ENCODE measurements at regions not wholly inside any gene's neighbourhood (a gene's known extent, or its start where the extent isn't known, plus 50 kb on each side); places are given as distances from the start of the nearest gene placed in this dataset.
"Not testable (repeated sequence)": the region's sequence is repeated elsewhere in the genome, so short reads cannot be mapped to it uniquely, and the experiment has no call there.

DNA sequence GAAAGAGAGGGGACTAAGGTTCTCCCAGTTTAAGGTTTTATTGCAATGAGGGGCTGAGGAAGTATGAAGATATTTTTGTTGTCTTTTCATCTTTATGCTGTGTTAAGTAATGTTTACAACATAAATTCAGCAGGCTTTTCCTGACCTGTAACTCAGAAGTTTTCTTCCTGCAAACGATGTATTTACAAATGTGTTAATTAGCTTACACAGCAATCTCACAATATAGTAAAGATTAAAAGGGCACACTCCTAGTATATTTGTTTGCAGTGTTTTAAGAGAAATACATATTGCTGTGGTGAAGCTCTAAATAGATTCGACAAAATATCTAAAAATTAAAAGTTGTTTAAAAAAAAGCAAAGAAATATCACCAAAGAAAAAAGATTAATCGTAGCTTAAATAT, 55.7 kb downstream of the OR11H12 start:
- Mint-ChIP-seq H3K9me3 (peaks cover 36% of the 10 kb centered on the region), H3K4me3 (no peak overlapping the region), H3K27ac (no peak overlapping the region), H3K27me3 (ENCODE audit: insufficient read depth) (no peaks in the 10 kb centered on the region; the same call in 1 of the 2 replicates), H3K36me3 (ENCODE audit: low read depth) (peaks cover 6% of the 10 kb centered on the region; the same call in 1 of the 2 replicates), H3K4me1 (ENCODE audit: low read depth) (no peaks in the 10 kb centered on the region)
- no peak for DNase-seq
- TF ChIP-seq, protein P1, sequence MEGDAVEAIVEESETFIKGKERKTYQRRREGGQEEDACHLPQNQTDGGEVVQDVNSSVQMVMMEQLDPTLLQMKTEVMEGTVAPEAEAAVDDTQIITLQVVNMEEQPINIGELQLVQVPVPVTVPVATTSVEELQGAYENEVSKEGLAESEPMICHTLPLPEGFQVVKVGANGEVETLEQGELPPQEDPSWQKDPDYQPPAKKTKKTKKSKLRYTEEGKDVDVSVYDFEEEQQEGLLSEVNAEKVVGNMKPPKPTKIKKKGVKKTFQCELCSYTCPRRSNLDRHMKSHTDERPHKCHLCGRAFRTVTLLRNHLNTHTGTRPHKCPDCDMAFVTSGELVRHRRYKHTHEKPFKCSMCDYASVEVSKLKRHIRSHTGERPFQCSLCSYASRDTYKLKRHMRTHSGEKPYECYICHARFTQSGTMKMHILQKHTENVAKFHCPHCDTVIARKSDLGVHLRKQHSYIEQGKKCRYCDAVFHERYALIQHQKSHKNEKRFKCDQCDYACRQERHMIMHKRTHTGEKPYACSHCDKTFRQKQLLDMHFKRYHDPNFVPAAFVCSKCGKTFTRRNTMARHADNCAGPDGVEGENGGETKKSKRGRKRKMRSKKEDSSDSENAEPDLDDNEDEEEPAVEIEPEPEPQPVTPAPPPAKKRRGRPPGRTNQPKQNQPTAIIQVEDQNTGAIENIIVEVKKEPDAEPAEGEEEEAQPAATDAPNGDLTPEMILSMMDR (IDR thresholded peaks at IDR 0.05) = no peak

DNA sequence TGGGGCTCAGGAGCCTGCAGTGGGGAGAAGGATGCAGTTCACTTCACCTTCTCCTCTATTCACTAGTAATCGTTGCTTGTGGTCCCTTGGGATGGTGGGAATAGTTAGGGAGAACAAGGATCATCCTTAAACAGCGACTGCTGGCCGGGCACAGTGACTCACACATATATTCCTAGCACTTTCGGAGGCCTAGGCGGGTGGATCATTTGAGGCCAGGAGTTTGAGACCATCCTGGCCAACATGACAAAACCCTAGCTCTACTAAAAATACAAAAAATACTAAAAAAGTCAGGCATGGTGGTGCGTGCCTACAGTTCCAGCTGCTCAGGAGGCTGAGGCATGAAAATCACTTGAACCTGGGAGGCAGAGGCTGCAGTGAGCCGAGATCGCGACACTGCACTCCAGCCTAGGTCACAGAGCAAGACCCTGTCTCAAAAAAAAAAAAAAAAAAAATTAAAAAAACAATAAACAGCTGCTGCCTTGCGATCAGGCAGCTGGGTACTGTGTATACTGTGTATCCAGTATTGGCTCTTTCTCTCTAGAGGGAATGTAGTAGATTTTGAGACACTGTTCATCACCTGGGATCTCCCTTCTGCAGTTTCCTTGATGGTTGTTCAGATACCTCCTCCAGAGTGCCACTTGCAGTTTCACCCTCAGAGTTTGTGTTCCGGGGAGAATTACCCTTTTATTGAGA, 59.1 kb downstream of the OR11H12 start:
- H3K27ac Mint-ChIP-seq; H3K4me1 Mint-ChIP-seq (ENCODE audit: low read depth); H3K27me3 Mint-ChIP-seq (ENCODE audit: insufficient read depth); DNase-seq; H3K4me3 Mint-ChIP-seq; H3K36me3 Mint-ChIP-seq (ENCODE audit: low read depth): not testable (repeated sequence)
- H3K9me3 Mint-ChIP-seq = peaks cover 52% of the 10 kb centered on the region

DNA sequence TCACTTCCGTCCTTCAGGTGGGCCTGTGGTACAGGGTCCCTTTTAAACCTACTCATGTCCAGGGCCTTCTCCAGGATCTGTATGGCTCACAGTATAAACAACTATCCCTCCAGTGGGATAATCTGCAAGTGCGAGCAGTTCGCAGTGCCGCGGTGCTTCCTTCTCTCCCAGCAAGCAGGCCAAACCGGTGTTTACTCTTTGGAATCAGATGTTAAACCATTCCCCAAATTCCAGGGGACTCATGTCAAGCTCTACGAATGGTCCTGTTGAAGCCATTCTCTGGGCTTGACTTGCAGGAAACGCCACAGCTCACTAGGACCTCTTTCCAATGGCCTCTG, 59.6 kb downstream of the OR11H12 start:
- H3K4me1 Mint-ChIP-seq (ENCODE audit: low read depth) = no peaks in the 10 kb centered on the region
- peaks cover 6% of the 10 kb centered on the region; the same call in 1 of the 2 replicates for H3K36me3 Mint-ChIP-seq (ENCODE audit: low read depth)
- peaks cover 52% of the 10 kb centered on the region for H3K9me3 Mint-ChIP-seq
- TF ChIP-seq, protein P1 (IDR thresholded peaks at IDR 0.05) = no peak
- H3K27ac Mint-ChIP-seq = no peak overlapping the region
- DNase-seq = no peak
- no peak overlapping the region for H3K4me3 Mint-ChIP-seq
- no peaks in the 10 kb centered on the region; the same call in 1 of the 2 replicates for H3K27me3 Mint-ChIP-seq (ENCODE audit: insufficient read depth)

DNA sequence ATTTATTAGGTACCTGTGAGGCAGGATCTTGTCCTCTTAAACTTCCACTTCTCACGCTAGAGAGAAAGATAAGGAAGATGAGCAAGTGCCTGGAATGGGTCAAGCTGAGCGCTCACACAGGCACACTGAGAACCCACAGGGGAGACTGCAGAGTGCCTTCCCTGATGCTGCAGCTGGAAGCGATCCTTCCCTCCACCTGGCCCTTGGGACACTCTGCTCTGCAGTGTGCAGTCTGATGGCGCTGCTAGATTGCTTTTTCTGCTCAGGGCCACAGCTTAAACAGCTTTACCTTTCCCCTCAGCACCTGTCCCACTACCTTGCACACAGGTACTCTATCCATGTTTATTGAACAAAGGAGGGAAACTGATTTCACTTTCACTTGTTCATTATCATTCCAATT, 66.9 kb downstream of the OR11H12 start:
- H3K27me3 Mint-ChIP-seq (ENCODE audit: insufficient read depth); H3K27ac Mint-ChIP-seq; H3K4me3 Mint-ChIP-seq; DNase-seq; H3K36me3 Mint-ChIP-seq (ENCODE audit: low read depth); H3K4me1 Mint-ChIP-seq (ENCODE audit: low read depth): not testable (repeated sequence)
- peaks cover 32% of the 10 kb centered on the region for H3K9me3 Mint-ChIP-seq

DNA sequence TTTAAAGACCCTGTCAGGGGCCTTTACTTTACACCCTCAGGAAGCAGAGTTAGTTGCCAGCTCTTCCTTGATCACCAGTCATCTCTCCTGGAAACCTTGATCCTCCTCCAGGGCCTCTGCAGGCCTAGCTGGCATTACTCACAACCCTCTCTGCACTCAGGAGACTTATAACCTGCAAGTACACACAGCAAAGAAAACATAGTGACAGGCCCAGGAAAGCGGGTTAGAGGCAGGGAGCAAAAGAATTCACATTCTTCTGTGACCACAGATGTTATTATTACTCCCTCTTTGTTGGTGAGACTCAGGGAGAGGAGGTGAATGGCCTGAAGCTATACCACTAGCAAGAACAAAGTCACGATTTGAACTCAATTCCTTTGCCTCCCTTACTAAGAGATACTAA, 87.4 kb downstream of the OR11H12 start:
- no peak overlapping the region for H3K27ac Mint-ChIP-seq
- TF ChIP-seq, protein P1 (IDR thresholded peaks at IDR 0.05) = no peak
- DNase-seq = peak; percentile 3
- no peaks in the 10 kb centered on the region for H3K36me3 Mint-ChIP-seq (ENCODE audit: low read depth)
- H3K9me3 Mint-ChIP-seq = peaks cover 58% of the 10 kb centered on the region
- H3K27me3 Mint-ChIP-seq (ENCODE audit: insufficient read depth) = peaks cover 2% of the 10 kb centered on the region; the same call in 1 of the 2 replicates
- no peak overlapping the region for H3K4me3 Mint-ChIP-seq
- H3K4me1 Mint-ChIP-seq (ENCODE audit: low read depth) = no peaks in the 10 kb centered on the region

All from HFFc6 (cell line).